ENCODE measurements at regions not wholly inside any gene's neighbourhood (a gene's known extent, or its start where the extent isn't known, plus 50 kb on each side); places are given as distances from the start of the nearest gene placed in this dataset.

- TF ChIP-seq, protein P1, sequence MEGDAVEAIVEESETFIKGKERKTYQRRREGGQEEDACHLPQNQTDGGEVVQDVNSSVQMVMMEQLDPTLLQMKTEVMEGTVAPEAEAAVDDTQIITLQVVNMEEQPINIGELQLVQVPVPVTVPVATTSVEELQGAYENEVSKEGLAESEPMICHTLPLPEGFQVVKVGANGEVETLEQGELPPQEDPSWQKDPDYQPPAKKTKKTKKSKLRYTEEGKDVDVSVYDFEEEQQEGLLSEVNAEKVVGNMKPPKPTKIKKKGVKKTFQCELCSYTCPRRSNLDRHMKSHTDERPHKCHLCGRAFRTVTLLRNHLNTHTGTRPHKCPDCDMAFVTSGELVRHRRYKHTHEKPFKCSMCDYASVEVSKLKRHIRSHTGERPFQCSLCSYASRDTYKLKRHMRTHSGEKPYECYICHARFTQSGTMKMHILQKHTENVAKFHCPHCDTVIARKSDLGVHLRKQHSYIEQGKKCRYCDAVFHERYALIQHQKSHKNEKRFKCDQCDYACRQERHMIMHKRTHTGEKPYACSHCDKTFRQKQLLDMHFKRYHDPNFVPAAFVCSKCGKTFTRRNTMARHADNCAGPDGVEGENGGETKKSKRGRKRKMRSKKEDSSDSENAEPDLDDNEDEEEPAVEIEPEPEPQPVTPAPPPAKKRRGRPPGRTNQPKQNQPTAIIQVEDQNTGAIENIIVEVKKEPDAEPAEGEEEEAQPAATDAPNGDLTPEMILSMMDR (IDR thresholded peaks at IDR 0.05) = no peak
- TF ChIP-seq EZH2 (IDR thresholded peaks at IDR 0.05; ENCODE audit: borderline replicate concordance, insufficient read depth, low read depth, low read length, poor library complexity, severe bottlenecking) = no peak
These were observed 101.2 kb upstream of the STXBP5 start for GRCh38 chr6:147103007-147103406.

All from B cell (primary cell).